ENCODE measurements at regions not wholly inside any gene's neighbourhood (a gene's known extent, or its start where the extent isn't known, plus 50 kb on each side); places are given as distances from the start of the nearest gene placed in this dataset.
"Not testable (repeated sequence)": the region's sequence is repeated elsewhere in the genome, so short reads cannot be mapped to it uniquely, and the experiment has no call there.

DNA sequence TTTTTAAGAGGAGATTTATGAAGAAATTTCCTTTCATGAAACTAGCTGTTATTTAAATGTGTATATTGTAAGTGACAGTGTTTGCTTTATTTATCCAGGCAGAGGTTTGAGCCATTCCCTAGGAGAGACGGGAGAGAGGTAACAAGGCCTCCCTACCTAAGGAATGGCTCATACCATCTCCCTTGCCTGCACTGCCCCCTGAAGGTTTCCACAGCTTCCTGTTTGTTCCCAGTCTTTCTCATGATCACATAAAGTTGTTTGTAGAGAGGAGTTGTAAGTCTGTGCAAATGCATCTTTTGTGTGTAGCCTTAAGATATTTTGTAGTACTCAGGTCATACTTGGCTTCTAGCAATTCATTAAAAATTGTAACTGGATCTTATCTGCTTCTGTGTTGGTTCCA lies 1504.5 kb upstream of the PCDH10 start:
- no peak for DNase-seq (ENCODE audit: low spot score)

DNA sequence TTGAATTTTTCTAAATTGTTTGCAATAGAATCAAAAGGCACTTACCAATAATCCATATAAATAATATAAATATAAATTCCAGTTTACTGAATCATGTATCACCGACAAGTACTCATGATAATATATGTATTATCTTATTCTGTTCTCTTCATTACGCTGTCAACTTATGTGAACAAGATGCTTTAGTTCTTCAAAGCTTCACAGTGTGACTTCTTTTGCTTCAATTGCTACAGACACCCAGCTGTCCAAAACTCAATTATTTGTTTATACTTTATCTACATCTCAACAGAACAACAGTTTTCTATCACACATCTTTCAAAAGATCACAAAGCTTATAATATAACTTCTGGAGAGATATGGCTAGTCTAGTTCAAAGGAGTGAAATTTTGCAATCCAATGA lies 1499.9 kb upstream of the PCDH10 start:
- no peak for DNase-seq (ENCODE audit: low spot score)

DNA sequence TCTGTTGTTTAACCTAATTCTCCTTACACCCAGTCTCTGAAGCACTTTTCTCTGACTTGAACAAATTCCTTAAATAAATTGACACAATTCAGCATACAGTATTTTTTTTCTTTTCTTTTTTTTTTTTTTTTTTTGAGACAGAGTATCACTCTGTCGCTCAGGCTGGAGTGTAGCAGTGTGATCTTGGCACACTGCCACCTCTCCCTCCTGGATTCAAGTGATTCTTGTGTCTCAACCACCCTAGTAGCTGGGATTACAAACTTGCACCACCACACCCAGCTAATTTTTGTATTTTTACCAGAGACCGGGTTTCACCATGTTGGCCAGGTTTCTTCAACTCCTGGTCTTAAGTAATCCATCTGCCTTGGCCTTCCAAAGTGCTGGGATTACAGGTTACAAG lies 1498.1 kb upstream of the PCDH10 start:
- no peak for DNase-seq (ENCODE audit: low spot score)

DNA sequence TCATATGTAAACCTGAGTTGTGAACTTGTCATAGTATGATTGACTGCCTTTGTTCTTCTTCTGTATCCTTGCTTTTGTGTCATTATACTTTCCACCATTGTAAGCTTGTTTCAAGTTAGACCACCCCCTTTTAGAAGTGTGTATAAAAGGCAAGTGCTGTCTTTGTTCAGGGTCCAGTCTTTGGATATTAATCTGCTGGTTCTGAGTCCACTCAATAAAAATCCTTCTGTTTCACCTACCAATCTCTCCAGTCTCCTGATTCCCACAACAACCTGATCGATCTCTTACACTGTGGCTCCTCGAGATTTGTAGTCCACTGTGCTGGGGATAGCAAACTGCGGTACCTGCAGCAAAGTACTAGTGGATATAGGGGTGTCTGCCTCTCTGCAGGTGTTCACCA lies 1465.8 kb upstream of the PCDH10 start:
- not testable (repeated sequence) for DNase-seq (ENCODE audit: low spot score)

DNA sequence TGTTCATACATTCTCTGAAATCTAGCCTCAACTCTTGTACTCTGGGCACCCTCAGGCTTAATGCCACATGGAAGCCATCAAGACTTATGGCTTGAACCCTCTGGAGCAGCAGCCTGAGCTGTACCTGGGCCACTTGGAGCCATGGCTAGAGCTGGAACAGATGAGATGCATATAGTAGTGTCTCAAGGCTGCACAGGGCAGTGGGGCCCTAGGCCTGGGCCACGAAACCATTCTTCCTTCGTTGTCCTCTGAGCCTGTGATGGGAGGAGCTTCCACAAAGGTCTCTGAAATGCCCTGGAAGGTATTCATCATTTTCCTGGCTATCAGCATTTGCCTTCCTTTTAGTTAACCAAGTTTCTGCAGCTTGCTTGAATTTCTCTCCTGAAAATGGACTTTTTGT lies 1427.2 kb upstream of the PCDH10 start:
- no peak for DNase-seq (ENCODE audit: low spot score)

DNA sequence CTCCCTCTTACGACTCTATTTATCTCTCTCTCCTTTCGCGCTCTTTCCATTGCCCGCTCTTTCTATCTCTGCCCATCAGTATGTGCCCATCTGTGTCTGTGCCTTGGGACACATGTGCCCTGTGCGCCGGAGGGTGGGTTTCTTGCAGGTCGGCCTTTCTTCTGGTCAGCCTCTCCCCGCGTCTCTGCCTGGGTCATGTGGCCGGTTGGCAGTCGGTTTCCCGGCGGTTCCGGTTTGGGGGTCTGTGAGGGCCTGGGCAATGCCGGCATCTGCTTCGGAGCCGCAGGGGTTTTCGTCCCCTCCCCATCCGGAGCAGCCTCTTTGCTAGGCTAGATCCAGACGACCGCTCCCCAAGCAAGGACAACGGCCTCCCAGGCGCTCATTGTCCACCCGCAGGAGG lies 1426.0 kb upstream of the PCDH10 start:
- not testable (repeated sequence) for DNase-seq (ENCODE audit: low spot score)

DNA sequence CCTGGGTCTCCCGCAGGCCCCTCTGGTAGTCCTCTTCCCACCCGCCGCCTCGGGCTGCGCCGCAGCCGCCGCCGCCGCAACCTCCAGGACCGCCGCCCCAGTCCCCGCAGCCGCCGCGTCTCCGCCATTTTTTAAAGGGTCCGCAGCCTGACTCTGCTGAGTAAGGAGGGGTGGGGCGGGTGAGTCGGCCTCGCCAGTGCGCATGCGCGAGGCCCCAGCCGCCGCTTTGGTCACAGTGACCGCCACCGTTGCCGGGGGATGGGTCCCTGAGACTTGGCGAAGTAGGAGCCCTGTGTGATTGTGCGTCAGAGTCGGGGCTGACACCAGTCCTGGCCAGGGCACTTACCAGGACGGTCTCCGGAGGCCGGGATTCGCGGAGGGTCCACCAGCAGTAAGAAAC lies 1424.2 kb upstream of the PCDH10 start:
- peak; percentile 46 for DNase-seq (ENCODE audit: low spot score)

DNA sequence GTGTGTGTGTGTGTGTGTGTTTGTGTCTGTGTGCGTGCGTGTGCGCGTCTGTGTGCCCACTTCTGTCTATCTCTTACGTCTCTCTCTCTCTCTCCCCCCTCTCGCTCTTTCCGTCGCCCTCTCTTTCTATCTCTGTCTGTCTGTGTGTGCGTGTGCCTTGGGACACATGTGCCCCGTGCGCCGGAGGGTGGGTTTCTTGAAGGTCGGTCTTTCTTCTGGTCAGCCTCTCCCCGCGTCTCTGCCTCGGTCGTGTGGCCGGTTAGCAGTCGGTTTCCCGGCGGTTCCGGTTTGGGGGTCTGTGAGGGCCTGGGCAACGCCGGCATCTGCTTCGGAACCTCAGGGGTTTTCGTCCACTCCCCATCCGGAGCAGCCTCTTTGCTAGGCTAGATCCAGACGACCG lies 1423.6 kb upstream of the PCDH10 start:
- not testable (repeated sequence) for DNase-seq (ENCODE audit: low spot score)

DNA sequence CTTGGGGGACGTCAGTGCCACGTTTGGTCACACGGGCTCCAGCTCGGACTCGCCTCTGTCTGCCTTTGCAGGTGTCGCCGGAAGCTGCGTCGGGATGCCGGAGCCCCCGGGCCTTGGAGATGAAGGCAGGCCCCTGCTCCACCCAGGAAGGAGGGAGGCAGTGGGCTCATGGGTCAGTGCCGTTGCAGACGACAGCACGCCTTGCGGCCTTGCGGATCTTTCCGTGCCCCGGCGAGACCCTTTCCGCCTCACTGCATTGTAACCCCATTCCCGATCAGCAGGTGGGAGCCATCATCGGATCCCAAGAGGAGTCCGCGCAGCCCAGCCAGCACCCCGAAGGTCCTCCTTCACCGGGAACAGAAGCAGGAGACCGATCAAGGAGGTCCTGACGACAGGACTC lies 1422.2 kb upstream of the PCDH10 start:
- DNase-seq (ENCODE audit: low spot score): not testable (repeated sequence)

DNA sequence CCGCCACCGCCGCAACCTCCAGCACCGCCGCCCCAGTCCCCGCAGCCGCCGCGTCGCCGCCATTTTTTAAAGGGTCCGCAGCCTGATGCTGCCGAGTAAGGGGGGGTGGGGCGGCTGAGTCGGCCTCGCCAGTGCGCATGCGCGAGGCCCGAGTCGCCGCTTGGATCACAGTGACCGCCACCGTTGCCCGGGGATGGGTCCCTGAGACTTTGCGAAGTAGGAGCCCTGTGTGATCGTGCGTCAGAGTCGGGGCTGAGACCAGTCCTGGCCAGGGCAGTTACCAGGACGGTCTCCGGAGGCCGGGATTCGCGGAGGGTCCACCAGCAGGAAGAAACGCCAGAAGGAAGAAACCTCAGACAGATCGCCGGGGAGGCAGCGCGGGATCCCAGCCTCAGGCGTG lies 1421.7 kb upstream of the PCDH10 start:
- not testable (repeated sequence) for DNase-seq (ENCODE audit: low spot score)

DNA sequence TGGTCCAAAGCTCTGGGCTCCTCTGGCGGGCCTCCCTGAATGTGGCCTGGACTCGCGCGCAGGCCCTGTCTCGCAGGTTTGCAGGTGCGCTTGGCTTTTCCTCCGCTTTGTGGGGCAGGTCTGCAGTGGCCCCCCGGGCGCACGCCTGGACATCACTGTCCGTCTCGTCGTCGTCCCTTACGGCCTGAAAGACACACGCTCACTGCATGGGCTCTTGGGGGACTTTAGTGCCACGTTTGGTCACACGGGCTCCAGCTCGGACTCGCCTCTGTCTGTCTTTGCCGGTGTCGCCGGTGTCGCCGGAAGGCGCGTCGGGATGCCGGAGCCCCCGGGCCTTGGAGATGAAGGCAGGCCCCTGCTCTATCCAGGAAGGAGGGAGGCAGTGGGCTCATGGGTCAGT lies 1419.9 kb upstream of the PCDH10 start:
- DNase-seq (ENCODE audit: low spot score): not testable (repeated sequence)

DNA sequence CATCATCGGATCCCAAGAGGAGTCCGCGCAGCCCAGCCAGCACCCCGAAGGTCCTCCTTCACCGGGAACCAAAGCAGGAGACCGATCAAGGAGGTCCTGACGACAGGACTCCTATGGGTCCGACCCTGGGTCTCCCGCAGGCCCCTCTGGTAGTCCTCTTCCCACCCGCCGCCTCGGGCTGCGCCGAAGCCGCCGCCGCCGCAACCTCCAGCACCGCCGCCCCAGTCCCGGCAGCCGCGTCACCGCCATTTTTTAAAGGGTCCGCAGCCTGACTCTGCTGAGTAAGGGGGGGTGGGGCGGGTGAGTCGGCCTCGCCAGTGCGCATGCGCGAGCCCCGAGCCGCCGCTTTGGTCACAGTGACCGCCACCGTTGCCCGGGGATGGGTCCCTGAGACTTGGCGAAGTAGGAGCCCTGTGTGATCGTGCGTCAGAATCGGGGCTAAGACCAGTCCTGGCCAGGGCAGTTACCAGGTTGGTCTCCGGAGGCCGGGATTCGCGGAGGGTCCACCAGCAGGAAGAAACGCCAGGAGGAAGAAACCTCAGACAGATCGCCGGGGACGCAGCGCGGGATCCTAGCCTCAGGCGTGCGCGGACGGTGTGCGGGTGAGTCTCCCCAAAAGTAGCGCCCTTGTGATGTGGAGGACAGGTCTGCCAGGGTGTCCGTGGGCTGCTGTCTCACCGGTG lies 1419.2 kb upstream of the PCDH10 start:
- DNase-seq (ENCODE audit: low spot score): not testable (repeated sequence)

DNA sequence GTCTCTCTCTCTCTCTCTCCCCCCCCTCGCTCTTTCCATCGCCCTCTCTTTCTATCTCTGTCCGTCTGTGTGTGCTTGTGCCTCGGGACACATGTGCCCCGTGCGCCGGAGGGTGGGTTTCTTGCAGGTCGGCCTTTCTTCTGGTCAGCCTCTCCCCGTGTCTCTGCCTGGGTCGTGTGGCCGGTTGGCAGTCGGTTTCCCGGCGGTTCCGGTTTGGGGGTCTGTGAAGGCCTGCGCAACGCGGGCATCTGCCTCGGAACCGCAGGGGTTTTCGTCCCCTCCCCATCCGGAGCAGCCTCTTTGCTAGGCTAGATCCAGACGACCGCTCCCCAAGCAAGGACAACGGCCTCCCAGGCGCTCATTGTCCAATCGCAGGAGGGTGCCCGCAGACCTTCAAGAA lies 1418.5 kb upstream of the PCDH10 start:
- not testable (repeated sequence) for DNase-seq (ENCODE audit: low spot score)

DNA sequence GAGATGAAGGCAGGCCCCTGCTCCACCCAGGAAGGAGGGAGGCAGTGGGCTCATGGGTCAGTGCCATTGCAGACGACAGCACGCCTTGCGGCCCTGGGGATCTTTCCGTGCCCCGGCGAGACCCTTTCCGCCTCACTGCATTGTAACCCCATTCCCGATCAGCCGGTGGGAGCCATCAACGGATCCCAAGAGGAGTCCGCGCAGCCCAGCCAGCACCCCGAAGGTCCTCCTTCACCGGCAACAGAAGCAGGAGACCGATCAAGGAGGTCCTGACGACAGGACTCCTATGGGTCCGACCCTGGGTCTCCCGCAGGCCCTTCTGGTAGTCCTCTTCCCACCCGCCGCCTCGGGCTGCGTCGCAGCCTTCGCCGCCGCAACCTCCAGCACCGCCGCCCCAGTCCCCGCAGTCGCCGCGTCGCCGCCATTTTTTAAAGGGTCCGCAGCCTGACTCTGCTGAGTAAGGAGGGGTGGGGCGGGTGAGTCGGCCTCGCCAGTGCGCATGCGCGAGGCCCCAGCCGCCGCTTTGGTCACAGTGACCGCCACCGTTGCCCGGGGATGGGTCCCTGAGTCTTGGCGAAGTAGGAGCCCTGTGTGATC lies 1417.0 kb upstream of the PCDH10 start:
- DNase-seq (ENCODE audit: low spot score): not testable (repeated sequence)

DNA sequence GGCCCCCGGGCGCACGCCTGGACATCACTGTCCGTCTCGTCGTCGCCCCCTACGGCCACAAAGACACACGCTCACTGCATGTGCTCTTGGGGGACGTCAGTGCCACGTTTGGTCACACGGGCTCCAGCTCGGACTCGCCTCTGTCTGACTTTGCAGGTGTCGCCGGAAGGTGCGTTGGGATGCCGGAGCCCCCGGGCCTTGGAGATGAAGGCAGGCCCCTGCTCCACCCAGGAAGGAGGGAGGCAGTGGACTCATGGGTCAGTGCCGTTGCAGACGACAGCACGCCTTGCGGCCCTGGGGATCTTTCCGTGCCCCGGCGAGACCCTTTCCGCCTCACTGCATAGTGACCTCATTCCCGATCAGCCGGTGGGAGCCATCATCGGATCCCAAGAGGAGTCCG lies 1414.8 kb upstream of the PCDH10 start:
- DNase-seq (ENCODE audit: low spot score): not testable (repeated sequence)

DNA sequence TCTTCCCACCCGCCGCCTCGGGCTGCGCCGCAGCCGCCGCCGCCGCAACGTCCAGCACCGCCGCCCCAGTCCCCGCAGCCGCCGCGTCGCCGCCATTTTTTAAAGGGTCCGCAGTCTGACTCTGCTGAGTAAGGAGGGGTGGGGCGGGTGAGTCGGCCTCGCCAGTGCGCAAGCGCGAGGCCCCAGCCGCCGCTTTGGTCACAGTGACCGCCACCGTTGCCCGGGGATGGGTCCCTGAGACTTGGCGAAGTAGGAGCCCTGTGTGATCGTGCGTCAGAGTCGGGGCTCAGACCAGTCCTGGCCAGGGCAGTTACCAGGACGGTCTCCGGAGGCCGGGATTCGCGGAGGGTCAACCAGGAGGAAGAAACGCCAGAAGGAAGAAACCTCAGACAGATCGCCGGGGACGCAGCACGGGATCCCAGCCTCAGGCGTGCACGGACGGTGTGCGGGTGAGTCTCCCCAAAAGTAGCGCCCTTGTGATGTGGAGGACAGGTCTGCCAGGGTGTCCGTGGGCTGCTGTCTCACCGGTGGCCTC lies 1414.2 kb upstream of the PCDH10 start:
- DNase-seq (ENCODE audit: low spot score): not testable (repeated sequence)

DNA sequence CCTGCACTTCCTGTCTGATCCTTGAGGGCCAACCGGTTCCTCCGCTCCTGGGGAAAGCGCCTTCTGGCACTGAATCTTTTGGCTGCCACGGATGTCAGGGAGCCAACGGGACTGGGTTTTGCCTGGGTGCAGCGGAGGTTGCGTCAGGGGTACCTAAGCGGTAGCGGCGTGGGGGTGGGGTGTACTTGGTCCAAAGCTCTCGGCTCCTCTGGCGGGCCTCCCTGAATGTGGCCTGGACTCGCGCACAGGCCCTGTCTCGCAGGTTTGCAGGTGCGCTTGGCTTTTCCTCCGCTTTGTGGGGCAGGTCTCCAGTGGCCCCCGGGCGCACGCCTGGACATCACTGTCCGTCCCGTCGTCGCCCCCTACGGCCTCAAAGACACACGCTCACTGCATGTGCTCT lies 1410.1 kb upstream of the PCDH10 start:
- not testable (repeated sequence) for DNase-seq (ENCODE audit: low spot score)

DNA sequence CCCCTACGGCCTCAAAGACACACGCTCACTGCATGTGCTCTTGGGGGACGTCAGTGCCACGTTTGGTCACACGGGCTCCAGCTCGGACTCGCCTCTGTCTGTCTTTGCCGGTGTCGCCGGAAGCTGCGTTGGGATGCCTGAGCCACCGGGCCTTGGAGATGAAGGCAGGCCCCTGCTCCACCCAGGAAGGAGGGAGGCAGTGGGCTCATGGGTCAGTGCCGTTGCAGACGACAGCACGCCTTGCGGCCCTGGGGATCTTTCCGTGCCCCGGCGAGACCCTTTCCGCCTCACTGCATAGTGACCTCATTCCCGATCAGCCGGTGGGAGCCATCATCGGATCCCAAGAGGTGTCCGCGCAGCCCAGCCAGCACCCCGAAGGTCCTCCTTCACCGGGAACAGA lies 1407.3 kb upstream of the PCDH10 start:
- not testable (repeated sequence) for DNase-seq (ENCODE audit: low spot score)

DNA sequence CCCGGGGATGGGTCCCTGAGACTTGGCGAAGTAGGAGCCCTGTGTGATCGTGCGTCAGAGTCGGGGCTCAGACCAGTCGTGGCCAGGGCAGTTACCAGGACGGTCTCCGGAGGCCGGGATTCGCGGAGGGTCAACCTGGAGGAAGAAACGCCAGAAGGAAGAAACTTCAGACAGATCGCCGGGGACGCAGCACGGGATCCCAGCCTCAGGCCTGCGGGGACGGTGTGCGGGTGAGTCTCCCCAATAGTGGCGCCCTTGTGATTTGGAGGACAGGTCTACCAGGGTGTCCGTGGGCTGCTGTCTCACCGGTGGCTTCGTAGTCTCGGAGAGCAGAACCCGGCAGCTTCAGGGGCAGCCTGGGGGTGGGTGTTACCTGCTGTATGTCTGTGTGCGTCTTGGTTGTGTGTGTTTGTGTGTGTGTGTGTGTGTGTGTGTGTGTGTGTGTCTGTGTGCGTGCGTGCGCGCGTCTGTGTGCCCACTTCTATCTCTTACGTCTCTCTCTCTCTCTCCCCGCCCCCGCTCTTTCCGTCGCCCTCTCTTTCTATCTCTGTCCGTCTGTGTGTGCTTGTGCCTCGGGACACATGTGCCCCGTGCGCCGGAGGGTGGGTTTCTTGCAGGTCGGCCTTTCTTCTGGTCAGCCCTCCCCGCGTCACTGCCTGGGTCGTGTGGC lies 1406.4 kb upstream of the PCDH10 start:
- DNase-seq (ENCODE audit: low spot score): not testable (repeated sequence)

DNA sequence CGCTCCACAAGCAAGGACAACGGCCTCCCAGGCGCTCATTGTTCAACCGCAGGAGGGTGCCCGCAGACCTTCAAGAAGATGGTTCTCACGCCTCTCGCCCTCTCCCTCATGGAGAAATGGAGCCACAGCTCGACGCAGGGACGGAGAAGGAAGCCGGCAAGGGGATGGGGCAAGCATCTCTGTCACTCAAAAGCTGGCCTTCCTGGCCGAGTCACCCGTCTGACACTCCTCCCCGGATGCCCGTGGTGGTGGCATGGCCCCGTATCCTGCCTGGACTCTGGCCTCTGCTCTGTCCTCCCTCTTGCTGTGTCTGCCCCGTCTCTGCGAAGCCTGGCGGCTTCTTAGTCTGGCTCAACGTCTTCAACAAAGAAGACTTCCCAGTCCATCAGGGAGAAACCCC lies 1405.7 kb upstream of the PCDH10 start:
- not testable (repeated sequence) for DNase-seq (ENCODE audit: low spot score)

DNA sequence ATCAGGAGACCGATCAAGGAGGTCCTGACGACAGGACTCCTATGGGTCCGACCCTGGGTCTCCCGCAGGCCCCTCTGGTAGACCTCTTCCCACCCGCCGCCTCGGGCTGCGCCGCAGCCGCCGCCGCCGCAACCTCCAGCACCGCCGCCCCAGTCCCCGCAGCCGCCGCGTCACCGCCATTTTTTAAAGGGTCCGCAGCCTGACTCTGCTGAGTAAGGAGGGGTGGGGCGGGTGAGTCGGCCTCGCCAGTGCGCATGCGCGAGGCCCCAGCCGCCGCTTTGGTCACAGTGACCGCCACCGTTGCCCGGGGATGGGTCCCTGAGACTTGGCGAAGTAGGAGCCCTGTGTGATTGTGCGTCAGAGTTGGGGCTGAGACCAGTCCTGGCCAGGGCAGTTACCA lies 1401.9 kb upstream of the PCDH10 start:
- not testable (repeated sequence) for DNase-seq (ENCODE audit: low spot score)

DNA sequence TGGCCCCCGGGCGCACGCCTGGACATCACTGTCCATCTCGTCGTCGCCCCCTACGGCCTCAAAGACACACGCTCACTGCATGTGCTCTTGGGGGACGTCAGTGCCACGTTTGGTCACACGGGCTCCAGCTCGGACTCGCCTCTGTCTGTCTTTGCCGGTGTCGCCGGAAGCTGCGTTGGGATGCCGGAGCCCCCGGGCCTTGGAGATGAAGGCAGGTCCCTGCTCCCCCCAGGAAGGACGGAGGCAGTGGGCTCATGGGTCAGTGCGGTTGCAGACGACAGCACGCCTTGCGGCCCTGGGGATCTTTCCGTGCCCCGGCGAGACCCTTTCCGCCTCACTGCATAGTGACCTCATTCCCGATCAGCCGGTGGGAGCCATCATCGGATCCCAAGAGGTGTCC lies 1399.9 kb upstream of the PCDH10 start:
- not testable (repeated sequence) for DNase-seq (ENCODE audit: low spot score)

DNA sequence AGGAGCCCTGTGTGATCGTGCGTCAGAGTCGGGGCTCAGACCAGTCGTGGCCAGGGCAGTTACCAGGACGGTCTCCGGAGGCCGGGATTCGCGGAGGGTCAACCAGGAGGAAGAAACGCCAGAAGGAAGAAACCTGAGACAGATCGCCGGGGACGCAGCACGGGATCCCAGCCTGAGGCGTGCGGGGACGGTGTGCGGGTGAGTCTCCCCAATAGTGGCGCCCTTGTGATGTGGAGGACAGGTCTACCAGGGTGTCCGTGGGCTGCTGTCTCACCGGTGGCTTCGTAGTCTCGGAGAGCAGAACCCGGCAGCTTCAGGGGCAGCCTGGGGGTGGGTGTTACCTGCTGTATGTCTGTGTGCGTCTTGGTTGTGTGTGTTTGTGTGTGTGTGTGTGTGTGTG lies 1399.1 kb upstream of the PCDH10 start:
- not testable (repeated sequence) for DNase-seq (ENCODE audit: low spot score)
